H1 (cell line): ENCODE measurements at regions not wholly inside any gene's neighbourhood (a gene's known extent, or its start where the extent isn't known, plus 50 kb on each side); places are given as distances from the start of the nearest gene placed in this dataset.
A peak's percentile ranks its signal among the peaks of the same experiment; 100 is the strongest.

Source experiments
- CTCF ChIA-PET: fragments of 300-600 bp; sonication (Branson Sonifier 250); formaldehyde crosslinking; loops from one replicate; lab custom pipeline; 2021; ENCODE audit not compliant: partially characterized antibody; lab: Charles Lee
- POLR2A ChIA-PET: fragments of 300-600 bp; sonication (Branson Sonifier 250); formaldehyde crosslinking; loops from one replicate; lab custom pipeline; 2021; ENCODE audit warnings: inconsistent platforms; ENCODE audit not compliant: partially characterized antibody; lab: Charles Lee
- DNase-seq, 2 experiments: peaks; one replicate each; pipeline versions ENCODE4 v3.0.0 to v3.0.0-alpha.2; 2010 to 2022; ENCODE audit warnings: low spot score in 2 of 2, low read depth in 1 of 2, mixed read lengths in 1 of 2
- FAIRE-seq: peaks from 2 replicates; lab custom pipeline; 2011; peaks lifted over from hg19 to GRCh38; lab: Jason Lieb, UNC
- H2AFZ ChIP-seq: 2 replicates; pipeline ENCODE4 v1.8.1; 2012; ENCODE audit warnings: low read length, inconsistent platforms
- H2AK5ac ChIP-seq: 2 replicates; pipeline ENCODE4 v1.6.1; 2013; ENCODE audit warnings: low read depth, low read length
- H2BK120ac ChIP-seq: replicated peaks from 2 replicates; pipeline ENCODE3; 2013; ENCODE audit warnings: low read depth, low read length, inconsistent platforms
- H2BK12ac ChIP-seq: 2 replicates; pipeline ENCODE4 v1.6.1; 2013; ENCODE audit warnings: low read depth, low read length
- H2BK15ac ChIP-seq: 2 replicates; pipeline ENCODE4 v1.6.1; 2013; ENCODE audit warnings: low read length
- H2BK20ac ChIP-seq: 2 replicates; pipeline ENCODE4 v1.6.1; 2013; ENCODE audit warnings: low read length
- H2BK5ac ChIP-seq: 2 replicates; pipeline ENCODE4 v1.6.1; 2013; ENCODE audit warnings: low read depth, low read length
- H3K14ac ChIP-seq: 2 replicates; pipeline ENCODE4 v1.6.1; 2013; ENCODE audit warnings: inconsistent platforms; ENCODE audit not compliant: insufficient read length
- H3K18ac ChIP-seq: 2 replicates; pipeline ENCODE4 v1.6.1; 2013; ENCODE audit warnings: low read length; ENCODE audit errors: extremely low read depth
- H3K23ac ChIP-seq: 2 replicates; pipeline ENCODE4 v1.6.1; 2013; ENCODE audit warnings: inconsistent platforms; ENCODE audit not compliant: insufficient read length
- H3K23me2 ChIP-seq: 2 replicates; pipeline ENCODE4 v1.6.1; 2013; ENCODE audit warnings: low read depth, low read length
- H3K27ac ChIP-seq: 2 replicates; pipeline ENCODE4 v1.6.1; 2011; ENCODE audit warnings: low read depth, low read length, inconsistent platforms
- H3K27me3 ChIP-seq, 4 experiments: replicated peaks in 1 of 4; 1 replicate in 1 of 4; 2 replicates in 3 of 4; pipeline versions ENCODE4 v1.6.1 to v1.8.1; 2011 to 2013; ENCODE audit warnings: low read length in 3 of 4, mild to moderate bottlenecking in 3 of 4, inconsistent platforms in 2 of 4, mixed read lengths in 2 of 4, moderate library complexity in 1 of 4; ENCODE audit not compliant: control insufficient read depth in 3 of 4, insufficient read depth in 3 of 4; ENCODE audit errors: extremely low read depth in 1 of 4
- H3K36me3 ChIP-seq, 4 experiments: 2 replicates each; pipeline versions ENCODE4 v1.6.1 to v1.8.1; 2011 to 2013; ENCODE audit warnings: mild to moderate bottlenecking in 4 of 4, low read length in 3 of 4, moderate library complexity in 2 of 4, control low read depth in 1 of 4, inconsistent platforms in 1 of 4; ENCODE audit not compliant: insufficient read depth in 4 of 4, control insufficient read depth in 2 of 4
- H3K4ac ChIP-seq: replicated peaks from 2 replicates; pipeline ENCODE3; 2013; ENCODE audit warnings: low read length, low read depth, mixed read lengths, inconsistent platforms; ENCODE audit not compliant: insufficient read length
- H3K4me1 ChIP-seq, 4 experiments: replicated peaks in 1 of 4; 1 replicate in 1 of 4; 2 replicates in 3 of 4; pipeline versions ENCODE4 v1.6.1 to v1.8.1; 2011 to 2013; ENCODE audit warnings: low read length in 3 of 4, inconsistent platforms in 2 of 4, mixed read lengths in 1 of 4; ENCODE audit not compliant: insufficient read depth in 4 of 4, control insufficient read depth in 3 of 4
- H3K4me2 ChIP-seq, 2 experiments: 2 replicates each; pipeline versions ENCODE4 v1.6.1 to v1.8.1; 2011 to 2013; ENCODE audit warnings: low read depth in 2 of 2, low read length in 2 of 2, control low read depth in 1 of 2, inconsistent platforms in 1 of 2, mild to moderate bottlenecking in 1 of 2; ENCODE audit not compliant: insufficient read depth in 1 of 2
- H3K4me3 ChIP-seq, 4 experiments: fragments of 200-600, 300-600 bp in 1 of 4; sonication (generic), shearing (Covaris generic), sonication (Bioruptor Twin) in 1 of 4; 2 replicates each; pipeline versions ENCODE4 v1.5.1 to v1.8.1; 2011 to 2016; ENCODE audit warnings: low read length in 4 of 4, low read depth in 3 of 4, control low read depth in 2 of 4, inconsistent platforms in 2 of 4, mild to moderate bottlenecking in 2 of 4, mixed read lengths in 1 of 4, moderate library complexity in 1 of 4; ENCODE audit not compliant: insufficient read depth in 2 of 4; ENCODE audit errors: extremely low read depth in 1 of 4
- H3K56ac ChIP-seq: replicated peaks from 2 replicates; pipeline ENCODE3; 2013; ENCODE audit warnings: low read depth, mild to moderate bottlenecking, mixed read lengths, low read length, inconsistent platforms; ENCODE audit not compliant: insufficient read length
- H3K79me1 ChIP-seq: 2 replicates; pipeline ENCODE4 v1.6.1; 2013; ENCODE audit warnings: low read depth, low read length, control low read depth
- H3K79me2 ChIP-seq, 2 experiments: 2 replicates each; pipeline versions ENCODE4 v1.6.1 to v1.8.1; 2012 to 2013; ENCODE audit warnings: low read length in 2 of 2, mild to moderate bottlenecking in 2 of 2, inconsistent platforms in 1 of 2; ENCODE audit not compliant: insufficient read depth in 2 of 2, control insufficient read depth in 1 of 2
- H3K9ac ChIP-seq, 4 experiments: replicated peaks in 1 of 4; 1 replicate in 1 of 4; 2 replicates in 3 of 4; pipeline versions ENCODE4 v1.6.1 to v1.8.1; 2011 to 2013; ENCODE audit warnings: low read depth in 3 of 4, low read length in 3 of 4, control low read depth in 2 of 4, mild to moderate bottlenecking in 2 of 4, moderate library complexity in 2 of 4, inconsistent platforms in 1 of 4; ENCODE audit errors: extremely low read depth in 1 of 4
- H3K9me3 ChIP-seq, 2 experiments: 2 replicates each; pipeline versions ENCODE4 v1.6.1 to v1.8.1; 2012 to 2013; ENCODE audit warnings: mild to moderate bottlenecking in 2 of 2, moderate library complexity in 2 of 2, control low read depth in 1 of 2, inconsistent platforms in 1 of 2, low read depth in 1 of 2, low read length in 1 of 2, mixed read lengths in 1 of 2; ENCODE audit not compliant: insufficient read depth in 2 of 2
- H4K20me1 ChIP-seq, 2 experiments: replicated peaks in 1 of 2; 2 replicates each; pipeline versions ENCODE3 to v1.8.1; 2011 to 2013; ENCODE audit warnings: inconsistent platforms in 2 of 2, low read length in 2 of 2, mild to moderate bottlenecking in 1 of 2; ENCODE audit not compliant: insufficient read depth in 2 of 2, control insufficient read depth in 1 of 2
- H4K5ac ChIP-seq: 2 replicates; pipeline ENCODE4 v1.6.1; 2013; ENCODE audit warnings: low read length, low read depth, mixed read lengths, inconsistent platforms; ENCODE audit not compliant: insufficient read length
- H4K8ac ChIP-seq: 2 replicates; pipeline ENCODE4 v1.8.0; 2013; ENCODE audit warnings: mild to moderate bottlenecking, moderate library complexity, low read length, inconsistent platforms; ENCODE audit not compliant: insufficient read depth; ENCODE audit errors: extremely low read depth
- H4K91ac ChIP-seq: replicated peaks from 2 replicates; pipeline ENCODE3; 2013; ENCODE audit warnings: low read length, mixed read lengths, inconsistent platforms; ENCODE audit not compliant: insufficient read length
- ATF3 ChIP-seq: IDR thresholded peaks from 2 replicates; pipeline ENCODE4 v1.6.1; 2011; ENCODE audit warnings: low read depth, mild to moderate bottlenecking, low read length; ENCODE audit not compliant: insufficient read depth
- BCL11A ChIP-seq, 2 experiments: IDR thresholded peaks; one replicate each; pipeline ENCODE4 v1.6.1; 2011; ENCODE audit warnings: low read depth in 2 of 2, low read length in 2 of 2, mild to moderate bottlenecking in 2 of 2
- CBX8 ChIP-seq: fragments of 300-800, 300-1000 bp; sonication (generic); IDR thresholded peaks from 2 replicates; pipeline ENCODE4 v1.7.1; 2016; ENCODE audit warnings: low read depth, low read length, borderline replicate concordance
- CHD2 ChIP-seq: IDR thresholded peaks from 2 replicates; pipeline ENCODE4 v1.6.1; 2012; ENCODE audit warnings: low read length, improper control_type of control experiment
- HDAC2 ChIP-seq, 2 experiments: fragments of 300-600 bp in 1 of 2; sonication (generic) in 1 of 2; IDR thresholded peaks; 2 replicates each; pipeline ENCODE4 v1.6.1; 2011 to 2012; ENCODE audit warnings: low read depth in 2 of 2, low read length in 2 of 2, mild to moderate bottlenecking in 2 of 2, moderate library complexity in 2 of 2, borderline replicate concordance in 1 of 2, inconsistent platforms in 1 of 2
- JUN ChIP-seq: IDR thresholded peaks from 2 replicates; pipeline ENCODE4 v1.6.1; 2011; ENCODE audit warnings: low read depth, mild to moderate bottlenecking, improper control_type of control experiment, low read length
- POLR2A ChIP-seq, 2 experiments: IDR thresholded peaks; 1 replicate in 1 of 2; 2 replicates in 1 of 2; pipeline ENCODE4 v1.6.1; 2011; ENCODE audit warnings: low read depth in 2 of 2, low read length in 2 of 2, mild to moderate bottlenecking in 2 of 2; ENCODE audit errors: control extremely low read depth in 1 of 2
- RXRA ChIP-seq: IDR thresholded peaks from 2 replicates; pipeline ENCODE4 v1.6.1; 2011; ENCODE audit warnings: low read depth, mild to moderate bottlenecking, low read length, moderate library complexity; ENCODE audit not compliant: insufficient read depth
- SP1 ChIP-seq: IDR thresholded peaks from 2 replicates; pipeline ENCODE4 v1.6.1; 2011; ENCODE audit warnings: low read depth, low read length
- SRF ChIP-seq: IDR thresholded peaks from 2 replicates; pipeline ENCODE4 v1.6.1; 2011; ENCODE audit warnings: mild to moderate bottlenecking, low read depth, low read length, moderate library complexity
- TAF1 ChIP-seq: IDR thresholded peaks from 2 replicates; pipeline ENCODE4 v1.6.1; 2011; ENCODE audit warnings: mild to moderate bottlenecking, low read depth, low read length
- TAF7 ChIP-seq: optimal IDR thresholded peaks from 2 replicates; pipeline ENCODE3; 2011; ENCODE audit warnings: low read depth, mild to moderate bottlenecking, inconsistent platforms, low read length, moderate library complexity, borderline replicate concordance
- TBP ChIP-seq: IDR thresholded peaks from 2 replicates; pipeline ENCODE4 v1.6.1; 2011; ENCODE audit warnings: low read depth, low read length, improper control_type of control experiment
- USF2 ChIP-seq: IDR thresholded peaks from 2 replicates; pipeline ENCODE4 v1.6.1; 2011; ENCODE audit warnings: low read length, improper control_type of control experiment
- WGBS, 2 experiments: shearing (Covaris generic) in 1 of 2; methylation state at CpG; one replicate each; pipeline versions ENCODE4 v1.1.6 to v1.1.7; 2013 to 2015; ENCODE audit warnings: low lambda C conversion rate in 2 of 2, mixed read lengths in 2 of 2, inconsistent platforms in 1 of 2, low coverage in 1 of 2, missing lambda C conversion rate in 1 of 2; ENCODE audit not compliant: insufficient replicate concordance in 2 of 2, insufficient coverage in 1 of 2, insufficient read length in 1 of 2; ENCODE audit errors: extremely low coverage in 1 of 2, missing lambda C conversion rate in 1 of 2; 5-methylcytosine and 5-hydroxymethylcytosine counted together

DNA sequence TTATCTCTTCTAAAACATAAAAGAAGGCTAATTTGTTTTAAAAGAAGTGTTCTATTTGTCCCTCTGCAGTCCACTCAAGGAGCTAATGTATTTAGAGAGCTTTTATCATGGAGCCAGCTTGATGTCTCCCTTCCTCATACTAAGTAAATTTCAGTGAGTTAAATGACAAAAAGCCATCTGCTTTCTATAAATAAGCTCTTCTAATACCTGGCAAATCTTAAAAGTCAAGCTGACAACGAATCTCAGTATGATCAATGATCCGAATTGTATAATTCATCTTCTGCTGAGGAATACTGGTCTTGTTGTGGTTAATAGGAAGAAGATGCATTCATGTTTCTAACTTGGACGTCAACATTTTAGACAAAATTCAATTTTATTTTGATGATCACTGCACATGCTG lies 1390.7 kb downstream of the CDH8 start:
- Histone ChIP-seq H4K20me1 (no peaks in the 10 kb centered on the region), H3K23me2 (no peaks in the 10 kb centered on the region), H3K56ac (no peak overlapping the region), H3K79me1 (no peaks in the 10 kb centered on the region), H2AFZ (no peak overlapping the region), H3K27me3 (no peaks in the 10 kb centered on the region), H3K4me3 (no peak overlapping the region), H2BK15ac (no peak overlapping the region), H3K4ac (no peak overlapping the region), H4K5ac (no peak overlapping the region), H3K23ac (no peak overlapping the region), H3K36me3 (no peaks in the 10 kb centered on the region), H2BK120ac (no peak overlapping the region), H3K18ac (no peak overlapping the region), H3K14ac (no peak overlapping the region), H4K91ac (no peak overlapping the region), H3K9me3 (no peaks in the 10 kb centered on the region), H3K27ac (no peak overlapping the region; the same call in 1 of the 2 replicates), H4K8ac (no peak overlapping the region), H3K79me2 (no peaks in the 10 kb centered on the region), H3K4me2 (0 out of 4 replicates have a peak overlapping the region, but pooled peaks of 1 of the 2 experiments have one; percentile 1), H2BK12ac (no peak overlapping the region), H2BK5ac (no peak overlapping the region), H3K4me1 (no peaks in the 10 kb centered on the region; a peak in 1 of 7 replicates), H2AK5ac (no peak overlapping the region), H2BK20ac (no peak overlapping the region), H3K9ac (no peak overlapping the region)
- POLR2A ChIA-PET, result no interaction called here
- 89% methylated on average over 3 of the region's 3 CpGs; no CpG with 5 or more reads in 1 of the 2 experiments for WGBS, 2 experiments
- DNase-seq (no peak), FAIRE-seq (no peak)
- CTCF ChIA-PET, result interaction anchor here (1.1 kb wide), 1 partner anchor 41 kb away, joined by 3 read pairs; no protein-coding TSS in a partner anchor
- TF ChIP-seq JUN, result no peak
- TF ChIP-seq SRF, result no peak
- TF ChIP-seq ATF3, result no peak
- TF ChIP-seq HDAC2 (IDR thresholded peaks at IDR 0.05; ENCODE audit: borderline replicate concordance in 1 of 2, low read depth in 2 of 2, low read length in 2 of 2), result no peak
- TF ChIP-seq CHD2, result no peak
- TF ChIP-seq TBP, result no peak
- TF ChIP-seq POLR2A (IDR thresholded peaks at IDR 0.05; ENCODE audit: control extremely low read depth in 1 of 2, low read depth in 2 of 2, low read length in 2 of 2), result no peak
- no peak for TF ChIP-seq CBX8
- TF ChIP-seq RXRA, result no peak
- TF ChIP-seq TAF7, result no peak
- TF ChIP-seq TAF1, result no peak
- no peak for TF ChIP-seq SP1
- no peak for TF ChIP-seq BCL11A (IDR thresholded peaks at IDR 0.05; ENCODE audit: low read depth in 2 of 2, low read length in 2 of 2)
- no peak for TF ChIP-seq USF2
